ENCODE measurements at regions not wholly inside any gene's neighbourhood (a gene's known extent, or its start where the extent isn't known, plus 50 kb on each side); places are given as distances from the start of the nearest gene placed in this dataset.

DNA sequence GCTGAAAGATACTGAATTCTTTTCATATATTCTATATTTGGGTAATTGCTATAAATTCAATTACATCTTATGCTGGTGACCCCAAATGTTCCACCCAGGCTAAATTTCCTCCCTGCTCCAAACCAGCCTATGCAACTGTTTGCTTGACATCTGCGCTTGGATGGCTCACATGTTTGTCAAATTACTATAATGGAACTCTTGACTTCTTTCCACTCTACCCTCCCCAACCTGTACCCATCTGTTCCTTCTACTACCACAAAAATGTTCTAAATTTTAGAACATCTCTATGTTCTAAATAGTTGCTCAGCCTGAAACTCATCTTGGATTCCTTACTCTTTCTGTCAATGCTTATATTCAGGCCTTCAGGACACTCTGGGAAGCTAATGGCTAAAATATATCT, 249.9 kb upstream of the SMIM30 start:
- no peaks in the 10 kb centered on the region for H3F3A ChIP-seq (ENCODE audit: insufficient read depth, low read length, poor library complexity, severe bottlenecking)
- H3K27me3 ChIP-seq (ENCODE audit: insufficient read depth, low read depth, low read length) = no peaks in the 10 kb centered on the region
- H3K4me2 ChIP-seq (ENCODE audit: low read length) = no peak overlapping the region
- no peaks in the 10 kb centered on the region for H4K20me1 ChIP-seq (ENCODE audit: insufficient read depth)
- H3K9me2 ChIP-seq (ENCODE audit: insufficient read depth, low read length) = no peaks in the 10 kb centered on the region
- no peaks in the 10 kb centered on the region for H3K79me2 ChIP-seq (replicated peaks; ENCODE audit: insufficient read depth, low read length)
- H2AFZ ChIP-seq (ENCODE audit: low read depth, low read length) = no peak overlapping the region
- H3K9ac ChIP-seq (ENCODE audit: low read length) = no peak overlapping the region
- no peaks in the 10 kb centered on the region for H3K9me3 ChIP-seq (ENCODE audit: low read length)
- H3K36me3 ChIP-seq (ENCODE audit: insufficient read depth, low read length) = no peaks in the 10 kb centered on the region
- no peak overlapping the region for H3K4me3 ChIP-seq (ENCODE audit: low read length)
- no peak overlapping the region for H3K27ac ChIP-seq (ENCODE audit: low read length)
- TF ChIP-seq, protein P1, sequence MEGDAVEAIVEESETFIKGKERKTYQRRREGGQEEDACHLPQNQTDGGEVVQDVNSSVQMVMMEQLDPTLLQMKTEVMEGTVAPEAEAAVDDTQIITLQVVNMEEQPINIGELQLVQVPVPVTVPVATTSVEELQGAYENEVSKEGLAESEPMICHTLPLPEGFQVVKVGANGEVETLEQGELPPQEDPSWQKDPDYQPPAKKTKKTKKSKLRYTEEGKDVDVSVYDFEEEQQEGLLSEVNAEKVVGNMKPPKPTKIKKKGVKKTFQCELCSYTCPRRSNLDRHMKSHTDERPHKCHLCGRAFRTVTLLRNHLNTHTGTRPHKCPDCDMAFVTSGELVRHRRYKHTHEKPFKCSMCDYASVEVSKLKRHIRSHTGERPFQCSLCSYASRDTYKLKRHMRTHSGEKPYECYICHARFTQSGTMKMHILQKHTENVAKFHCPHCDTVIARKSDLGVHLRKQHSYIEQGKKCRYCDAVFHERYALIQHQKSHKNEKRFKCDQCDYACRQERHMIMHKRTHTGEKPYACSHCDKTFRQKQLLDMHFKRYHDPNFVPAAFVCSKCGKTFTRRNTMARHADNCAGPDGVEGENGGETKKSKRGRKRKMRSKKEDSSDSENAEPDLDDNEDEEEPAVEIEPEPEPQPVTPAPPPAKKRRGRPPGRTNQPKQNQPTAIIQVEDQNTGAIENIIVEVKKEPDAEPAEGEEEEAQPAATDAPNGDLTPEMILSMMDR (IDR thresholded peaks at IDR 0.05; ENCODE audit: poor library complexity, severe bottlenecking) = no peak
- TF ChIP-seq EZH2 (IDR thresholded peaks at IDR 0.05; ENCODE audit: borderline replicate concordance, insufficient read depth, low read length, poor library complexity, severe bottlenecking) = no peak
- no peak for TF ChIP-seq SMC3 (conservative IDR thresholded peaks at IDR 0.05; ENCODE audit: poor library complexity)
- no peak for TF ChIP-seq EP300 (conservative IDR thresholded peaks at IDR 0.05; ENCODE audit: poor library complexity, severe bottlenecking)
- TF ChIP-seq, protein P2, sequence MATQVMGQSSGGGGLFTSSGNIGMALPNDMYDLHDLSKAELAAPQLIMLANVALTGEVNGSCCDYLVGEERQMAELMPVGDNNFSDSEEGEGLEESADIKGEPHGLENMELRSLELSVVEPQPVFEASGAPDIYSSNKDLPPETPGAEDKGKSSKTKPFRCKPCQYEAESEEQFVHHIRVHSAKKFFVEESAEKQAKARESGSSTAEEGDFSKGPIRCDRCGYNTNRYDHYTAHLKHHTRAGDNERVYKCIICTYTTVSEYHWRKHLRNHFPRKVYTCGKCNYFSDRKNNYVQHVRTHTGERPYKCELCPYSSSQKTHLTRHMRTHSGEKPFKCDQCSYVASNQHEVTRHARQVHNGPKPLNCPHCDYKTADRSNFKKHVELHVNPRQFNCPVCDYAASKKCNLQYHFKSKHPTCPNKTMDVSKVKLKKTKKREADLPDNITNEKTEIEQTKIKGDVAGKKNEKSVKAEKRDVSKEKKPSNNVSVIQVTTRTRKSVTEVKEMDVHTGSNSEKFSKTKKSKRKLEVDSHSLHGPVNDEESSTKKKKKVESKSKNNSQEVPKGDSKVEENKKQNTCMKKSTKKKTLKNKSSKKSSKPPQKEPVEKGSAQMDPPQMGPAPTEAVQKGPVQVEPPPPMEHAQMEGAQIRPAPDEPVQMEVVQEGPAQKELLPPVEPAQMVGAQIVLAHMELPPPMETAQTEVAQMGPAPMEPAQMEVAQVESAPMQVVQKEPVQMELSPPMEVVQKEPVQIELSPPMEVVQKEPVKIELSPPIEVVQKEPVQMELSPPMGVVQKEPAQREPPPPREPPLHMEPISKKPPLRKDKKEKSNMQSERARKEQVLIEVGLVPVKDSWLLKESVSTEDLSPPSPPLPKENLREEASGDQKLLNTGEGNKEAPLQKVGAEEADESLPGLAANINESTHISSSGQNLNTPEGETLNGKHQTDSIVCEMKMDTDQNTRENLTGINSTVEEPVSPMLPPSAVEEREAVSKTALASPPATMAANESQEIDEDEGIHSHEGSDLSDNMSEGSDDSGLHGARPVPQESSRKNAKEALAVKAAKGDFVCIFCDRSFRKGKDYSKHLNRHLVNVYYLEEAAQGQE (IDR thresholded peaks at IDR 0.05; ENCODE audit: borderline replicate concordance) = no peak
- no peak for TF ChIP-seq MXI1 (conservative IDR thresholded peaks at IDR 0.05; ENCODE audit: poor library complexity, severe bottlenecking)
- TF ChIP-seq POLR2AphosphoS5 (IDR thresholded peaks at IDR 0.05) = no peak
- TF ChIP-seq TAF1 (IDR thresholded peaks at IDR 0.05; ENCODE audit: low read depth) = no peak
- TF ChIP-seq RAD21 (conservative IDR thresholded peaks at IDR 0.05) = no peak

DNA sequence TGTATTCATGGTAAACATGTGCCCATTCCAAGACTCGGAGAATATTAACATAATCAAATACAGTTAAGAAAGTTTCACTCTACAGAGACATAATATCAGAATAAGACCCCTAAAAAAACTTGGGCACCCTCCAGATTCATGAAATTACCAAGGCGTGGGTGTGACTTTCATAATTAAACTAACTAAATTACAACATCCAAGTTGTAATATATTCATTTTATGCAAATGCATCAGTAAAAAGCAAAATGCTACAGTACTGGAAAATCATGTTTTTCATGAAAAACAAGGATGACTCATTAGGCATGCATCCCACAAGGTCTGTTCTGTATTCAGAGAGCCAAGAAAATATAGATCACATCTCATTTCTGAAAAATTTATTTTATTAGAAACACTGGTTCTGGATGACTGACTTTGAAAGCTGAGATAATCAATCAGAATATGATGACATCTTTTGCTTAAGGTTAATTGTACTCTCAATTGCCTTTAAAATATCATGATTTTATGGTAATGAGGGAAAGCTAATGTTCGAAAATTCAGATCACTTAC, 248.8 kb upstream of the SMIM30 start:
- H3K4me3 ChIP-seq (ENCODE audit: low read length) = no peak overlapping the region
- no peaks in the 10 kb centered on the region for H3K36me3 ChIP-seq (ENCODE audit: insufficient read depth, low read length)
- H3K4me2 ChIP-seq (ENCODE audit: low read length) = no peak overlapping the region
- H3F3A ChIP-seq (ENCODE audit: insufficient read depth, low read length, poor library complexity, severe bottlenecking) = no peaks in the 10 kb centered on the region
- no peaks in the 10 kb centered on the region for H3K27me3 ChIP-seq (ENCODE audit: insufficient read depth, low read depth, low read length)
- H4K20me1 ChIP-seq (ENCODE audit: insufficient read depth) = no peaks in the 10 kb centered on the region
- no peak overlapping the region for H3K27ac ChIP-seq (ENCODE audit: low read length)
- no peak overlapping the region for H2AFZ ChIP-seq (ENCODE audit: low read depth, low read length)
- H3K9ac ChIP-seq (ENCODE audit: low read length) = no peak overlapping the region
- no peaks in the 10 kb centered on the region for H3K9me2 ChIP-seq (ENCODE audit: insufficient read depth, low read length)
- TF ChIP-seq EP300 (conservative IDR thresholded peaks at IDR 0.05; ENCODE audit: poor library complexity, severe bottlenecking) (no peak), SMC3 (conservative IDR thresholded peaks at IDR 0.05; ENCODE audit: poor library complexity) (no peak)
- no peaks in the 10 kb centered on the region for H3K79me2 ChIP-seq (replicated peaks; ENCODE audit: insufficient read depth, low read length)
- H3K9me3 ChIP-seq (ENCODE audit: low read length) = no peaks in the 10 kb centered on the region
